ENCODE measurements at regions not wholly inside any gene's neighbourhood (a gene's known extent, or its start where the extent isn't known, plus 50 kb on each side); places are given as distances from the start of the nearest gene placed in this dataset.
"Not testable (repeated sequence)": the region's sequence is repeated elsewhere in the genome, so short reads cannot be mapped to it uniquely, and the experiment has no call there.

GRCh38 chr1:146510248-146510983, 281.6 kb upstream of the NOTCH2NLA start:
- not testable (repeated sequence) for DNase-seq (ENCODE audit: low read depth in 2 of 2)

GRCh38 chr1:146504121-146504520, 275.3 kb upstream of the NOTCH2NLA start:
- not testable (repeated sequence) for DNase-seq (ENCODE audit: low read depth in 2 of 2)

GRCh38 chr1:146487555-146487954, 258.7 kb upstream of the NOTCH2NLA start:
- DNase-seq (ENCODE audit: low read depth in 2 of 2): not testable (repeated sequence)

GRCh38 chr1:146487155-146487554, 258.3 kb upstream of the NOTCH2NLA start:
- DNase-seq (ENCODE audit: low read depth in 2 of 2): not testable (repeated sequence)

GRCh38 chr1:146486300-146487014, 257.6 kb upstream of the NOTCH2NLA start:
- not testable (repeated sequence) for DNase-seq (ENCODE audit: low read depth in 2 of 2)

GRCh38 chr1:146484195-146484594, 255.4 kb upstream of the NOTCH2NLA start:
- DNase-seq (ENCODE audit: low read depth in 2 of 2): not testable (repeated sequence)

GRCh38 chr1:146479188-146479587, 250.4 kb upstream of the NOTCH2NLA start:
- DNase-seq (ENCODE audit: low read depth in 2 of 2): not testable (repeated sequence)

- DNase-seq (ENCODE audit: low read depth in 2 of 2): not testable (repeated sequence)
These were observed 249.4 kb upstream of the NOTCH2NLA start for GRCh38 chr1:146478125-146478720.

- DNase-seq (ENCODE audit: low read depth in 2 of 2): not testable (repeated sequence)
These were observed 246.3 kb upstream of the NOTCH2NLA start for GRCh38 chr1:146475086-146475485.

GRCh38 chr1:146474216-146474615, 245.4 kb upstream of the NOTCH2NLA start:
- not testable (repeated sequence) for DNase-seq (ENCODE audit: low read depth in 2 of 2)

GRCh38 chr1:146472192-146472861, 243.5 kb upstream of the NOTCH2NLA start:
- peak; percentile 50 to 66 for DNase-seq (ENCODE audit: low read depth in 2 of 2)

GRCh38 chr1:146459939-146460338, 231.1 kb upstream of the NOTCH2NLA start:
- DNase-seq (ENCODE audit: low read depth in 2 of 2): not testable (repeated sequence)

GRCh38 chr1:146459308-146459707, 230.5 kb upstream of the NOTCH2NLA start:
- DNase-seq (ENCODE audit: low read depth in 2 of 2): not testable (repeated sequence)

GRCh38 chr1:146448877-146449246, 220.0 kb upstream of the NOTCH2NLA start:
- DNase-seq (ENCODE audit: low read depth in 2 of 2): not testable (repeated sequence)

GRCh38 chr1:146448212-146448876, 219.5 kb upstream of the NOTCH2NLA start:
- peak; percentile 20 to 39 for DNase-seq (ENCODE audit: low read depth in 2 of 2)

GRCh38 chr1:146443871-146444222, 215.0 kb upstream of the NOTCH2NLA start:
- DNase-seq (ENCODE audit: low read depth in 2 of 2): peak in 1 of 2 experiments; percentile 6

GRCh38 chr1:146443088-146443870, 214.5 kb upstream of the NOTCH2NLA start:
- not testable (repeated sequence) for DNase-seq (ENCODE audit: low read depth in 2 of 2)

- not testable (repeated sequence) for DNase-seq (ENCODE audit: low read depth in 2 of 2)
These were observed 209.7 kb upstream of the NOTCH2NLA start for GRCh38 chr1:146438543-146438942.

- DNase-seq (ENCODE audit: low read depth in 2 of 2): not testable (repeated sequence)
These were observed 187.8 kb upstream of the NOTCH2NLA start for GRCh38 chr1:146416642-146417041.

- DNase-seq (ENCODE audit: low read depth in 2 of 2): not testable (repeated sequence)
These were observed 186.2 kb upstream of the NOTCH2NLA start for GRCh38 chr1:146415017-146415416.

- not testable (repeated sequence) for DNase-seq (ENCODE audit: low read depth in 2 of 2)
These were observed 185.1 kb upstream of the NOTCH2NLA start for GRCh38 chr1:146413911-146414310.

Data from stimulated activated CD4-positive, alpha-beta T cell treated with anti-CD3 and anti-CD28 coated beads, Interleukin-12 subunit alpha, Interleukin-12 subunit beta, amount 100 ng/mL, for 24 hours (primary cell).